ENCODE measurements at regions not wholly inside any gene's neighbourhood (a gene's known extent, or its start where the extent isn't known, plus 50 kb on each side); places are given as distances from the start of the nearest gene placed in this dataset.

GRCh38 chr9:106799152-106799551, 63.8 kb upstream of the ZNF462 start:
- no peaks in the 10 kb centered on the region for H3K9me2 ChIP-seq (ENCODE audit: insufficient read depth, low read length)
- H3K27ac ChIP-seq (ENCODE audit: low read length): no peak overlapping the region
- H3K27me3 ChIP-seq (ENCODE audit: insufficient read depth, low read depth, low read length): peaks cover 5% of the 10 kb centered on the region
- H2AFZ ChIP-seq (ENCODE audit: low read depth, low read length): no peak overlapping the region
- H3K79me2 ChIP-seq (replicated peaks; ENCODE audit: insufficient read depth, low read length): no peaks in the 10 kb centered on the region
- no peak overlapping the region for H3K9ac ChIP-seq (ENCODE audit: low read length)
- H3K36me3 ChIP-seq (ENCODE audit: insufficient read depth, low read length): no peaks in the 10 kb centered on the region
- H3F3A ChIP-seq (ENCODE audit: insufficient read depth, low read length, poor library complexity, severe bottlenecking): no peaks in the 10 kb centered on the region
- no peak for TF ChIP-seq EP300 (conservative IDR thresholded peaks at IDR 0.05; ENCODE audit: poor library complexity, severe bottlenecking)
- no peak for TF ChIP-seq SMC3 (conservative IDR thresholded peaks at IDR 0.05; ENCODE audit: poor library complexity)
- TF ChIP-seq MXI1 (conservative IDR thresholded peaks at IDR 0.05; ENCODE audit: poor library complexity, severe bottlenecking): no peak
- TF ChIP-seq POLR2AphosphoS5 (IDR thresholded peaks at IDR 0.05): no peak
- no peak for TF ChIP-seq RAD21 (conservative IDR thresholded peaks at IDR 0.05)
- no peak for TF ChIP-seq TAF1 (IDR thresholded peaks at IDR 0.05; ENCODE audit: low read depth)
- no peak for TF ChIP-seq CTCF (IDR thresholded peaks at IDR 0.05; ENCODE audit: poor library complexity, severe bottlenecking)
- TF ChIP-seq REST (IDR thresholded peaks at IDR 0.05; ENCODE audit: borderline replicate concordance): no peak
- no peak for TF ChIP-seq EZH2 (IDR thresholded peaks at IDR 0.05; ENCODE audit: borderline replicate concordance, insufficient read depth, low read length, poor library complexity, severe bottlenecking)
- H3K4me2 ChIP-seq (ENCODE audit: low read length): peak overlapping the region; percentile 6
- no peaks in the 10 kb centered on the region for H3K9me3 ChIP-seq (ENCODE audit: low read length)
- H4K20me1 ChIP-seq (ENCODE audit: insufficient read depth): no peaks in the 10 kb centered on the region
- peak overlapping the region; percentile 34 for H3K4me3 ChIP-seq (ENCODE audit: low read length)

GRCh38 chr9:106800701-106801270, 62.2 kb upstream of the ZNF462 start:
- no peak for TF ChIP-seq SMC3 (conservative IDR thresholded peaks at IDR 0.05; ENCODE audit: poor library complexity)
- TF ChIP-seq EZH2 (IDR thresholded peaks at IDR 0.05; ENCODE audit: borderline replicate concordance, insufficient read depth, low read length, poor library complexity, severe bottlenecking): no peak
- no peak for TF ChIP-seq RAD21 (conservative IDR thresholded peaks at IDR 0.05)
- no peak for TF ChIP-seq TAF1 (IDR thresholded peaks at IDR 0.05; ENCODE audit: low read depth)
- no peak for TF ChIP-seq MXI1 (conservative IDR thresholded peaks at IDR 0.05; ENCODE audit: poor library complexity, severe bottlenecking)
- Histone ChIP-seq H3K4me2 (ENCODE audit: low read length) (no peak overlapping the region), H3K9ac (ENCODE audit: low read length) (no peak overlapping the region), H3K79me2 (replicated peaks; ENCODE audit: insufficient read depth, low read length) (no peaks in the 10 kb centered on the region), H2AFZ (ENCODE audit: low read depth, low read length) (no peak overlapping the region), H3K9me2 (ENCODE audit: insufficient read depth, low read length) (no peaks in the 10 kb centered on the region), H3K9me3 (ENCODE audit: low read length) (no peaks in the 10 kb centered on the region), H4K20me1 (ENCODE audit: insufficient read depth) (no peaks in the 10 kb centered on the region), H3K27ac (ENCODE audit: low read length) (no peak overlapping the region), H3K27me3 (ENCODE audit: insufficient read depth, low read depth, low read length) (peaks cover 3% of the 10 kb centered on the region), H3F3A (ENCODE audit: insufficient read depth, low read length, poor library complexity, severe bottlenecking) (no peaks in the 10 kb centered on the region), H3K36me3 (ENCODE audit: insufficient read depth, low read length) (no peaks in the 10 kb centered on the region), H3K4me3 (ENCODE audit: low read length) (no peak overlapping the region)

All from neural cell (in vitro differentiated cells).